Right lung (tissue), 2 donors: ENCODE measurements at regions not wholly inside any gene's neighbourhood (a gene's known extent, or its start where the extent isn't known, plus 50 kb on each side); places are given as distances from the start of the nearest gene placed in this dataset.

Experiments used
- DNase-seq, 2 donors: peaks; one replicate each; pipeline ENCODE4 v3.0.0-alpha.2; 2013

- no peak for DNase-seq
These were observed 90.5 kb upstream of the PDE10A start for GRCh38 chr6:165753506-165753905.

GRCh38 chr6:165752451-165752850, 89.4 kb upstream of the PDE10A start:
- DNase-seq: no peak

GRCh38 chr6:165751486-165751885, 88.4 kb upstream of the PDE10A start:
- DNase-seq: no peak

- no peak for DNase-seq
These were observed 86.1 kb upstream of the PDE10A start for GRCh38 chr6:165749163-165749562.

- DNase-seq: no peak
These were observed 85.3 kb upstream of the PDE10A start for GRCh38 chr6:165748390-165748789.

GRCh38 chr6:165747963-165748362, 84.9 kb upstream of the PDE10A start:
- no peak for DNase-seq

- DNase-seq: no peak
These were observed 83.3 kb upstream of the PDE10A start for GRCh38 chr6:165746331-165746730.

GRCh38 chr6:165745492-165745891, 82.5 kb upstream of the PDE10A start:
- DNase-seq: no peak

GRCh38 chr6:165744555-165745228, 81.7 kb upstream of the PDE10A start:
- DNase-seq: no peak

GRCh38 chr6:165743366-165743898, 80.4 kb upstream of the PDE10A start:
- DNase-seq: no peak

- no peak for DNase-seq
These were observed 79.0 kb upstream of the PDE10A start for GRCh38 chr6:165742047-165742446.

- no peak for DNase-seq
These were observed 74.4 kb upstream of the PDE10A start for GRCh38 chr6:165737396-165737795.

- no peak for DNase-seq
These were observed 72.0 kb upstream of the PDE10A start for GRCh38 chr6:165735065-165735464.

- no peak for DNase-seq
These were observed 70.4 kb upstream of the PDE10A start for GRCh38 chr6:165733489-165733791.

GRCh38 chr6:165732696-165733488, 69.9 kb upstream of the PDE10A start:
- no peak for DNase-seq

GRCh38 chr6:165729307-165729936, 66.4 kb upstream of the PDE10A start:
- no peak for DNase-seq

GRCh38 chr6:165728216-165728615, 65.2 kb upstream of the PDE10A start:
- no peak for DNase-seq

GRCh38 chr6:165726965-165727381, 63.9 kb upstream of the PDE10A start:
- DNase-seq: no peak

- no peak for DNase-seq
These were observed 63.3 kb upstream of the PDE10A start for GRCh38 chr6:165726290-165726875.

- DNase-seq: no peak
These were observed 62.2 kb upstream of the PDE10A start for GRCh38 chr6:165725201-165725600.

- DNase-seq: no peak
These were observed 60.3 kb upstream of the PDE10A start for GRCh38 chr6:165723326-165723725.

- DNase-seq: no peak
These were observed 59.0 kb upstream of the PDE10A start for GRCh38 chr6:165722022-165722421.

- no peak for DNase-seq
These were observed 58.3 kb upstream of the PDE10A start for GRCh38 chr6:165721356-165721755.
